IMR-90 (cell line): ENCODE measurements at regions not wholly inside any gene's neighbourhood (a gene's known extent, or its start where the extent isn't known, plus 50 kb on each side); places are given as distances from the start of the nearest gene placed in this dataset.
A peak's percentile ranks its signal among the peaks of the same experiment; 100 is the strongest.

ENCODE experiments used
- ATAC-seq: fragments of 200-7000 bp; cut with Tn5 transposase; 2 replicates; pipeline ENCODE4 v1.9.1; 2020; ENCODE audit warnings: low read depth, mild to moderate bottlenecking, moderate library complexity
- BruUV-seq: library from RNA; stranded (reverse); fragments of 400-500 nt; replicated peaks from 2 replicates; lab custom pipeline; 2021; lab: Mats Ljungman, UMichigan
- CTCF ChIA-PET: fragments of 300-600 bp; formaldehyde crosslinking; extraction: SDS; loops from one replicate; lab custom pipeline; 2021; ENCODE audit warnings: antibody characterized with exemption; lab: Yijun Ruan, JAX
- POLR2A ChIA-PET: fragments of 300-600 bp; sonication (Branson Sonifier 250); formaldehyde crosslinking; loops from one replicate; lab custom pipeline; 2022; ENCODE audit warnings: antibody characterized with exemption; ENCODE audit not compliant: unreplicated experiment; lab: Charles Lee
- DNase-seq: peaks from one replicate; pipeline ENCODE4 v3.0.0; 2013
- H2AFZ ChIP-seq: replicated peaks from 2 replicates; pipeline ENCODE3; 2013; ENCODE audit warnings: low read length, mild to moderate bottlenecking; ENCODE audit not compliant: poor library complexity
- H2AK5ac ChIP-seq: 2 replicates; pipeline ENCODE4 v1.6.1; 2013; ENCODE audit warnings: low read depth, low read length, inconsistent platforms
- H2AK9ac ChIP-seq: replicated peaks from 2 replicates; pipeline ENCODE3; 2013; ENCODE audit warnings: mild to moderate bottlenecking, low read depth, low read length, moderate library complexity; ENCODE audit not compliant: poor library complexity
- H2BK120ac ChIP-seq: 2 replicates; pipeline ENCODE4 v1.6.1; 2013; ENCODE audit warnings: low read depth, low read length, inconsistent platforms
- H2BK15ac ChIP-seq: 3 replicates; pipeline ENCODE4 v1.6.1; 2013; ENCODE audit warnings: low read depth, low read length, inconsistent platforms
- H2BK20ac ChIP-seq: 2 replicates; pipeline ENCODE4 v1.6.1; 2013; ENCODE audit warnings: low read depth, mild to moderate bottlenecking, inconsistent platforms, low read length, moderate library complexity
- H2BK5ac ChIP-seq: 2 replicates; pipeline ENCODE4 v1.6.1; 2013; ENCODE audit warnings: mild to moderate bottlenecking, low read depth, low read length, inconsistent platforms; ENCODE audit not compliant: poor library complexity, severe bottlenecking
- H3K14ac ChIP-seq: replicated peaks from 2 replicates; pipeline ENCODE4 v1.6.1; 2013; ENCODE audit warnings: low read depth, low read length, inconsistent platforms
- H3K18ac ChIP-seq: 2 replicates; pipeline ENCODE4 v1.6.1; 2013; ENCODE audit warnings: low read depth, low read length, control low read depth
- H3K23ac ChIP-seq: 2 replicates; pipeline ENCODE4 v1.6.1; 2013; ENCODE audit warnings: low read depth, low read length, inconsistent platforms
- H3K27ac ChIP-seq: 2 replicates; pipeline ENCODE4 v1.5.1; 2013; ENCODE audit warnings: mild to moderate bottlenecking, control low read depth, low read length; ENCODE audit not compliant: insufficient read depth
- H3K27me3 ChIP-seq: 2 replicates; pipeline ENCODE4 v1.6.1; 2013; ENCODE audit warnings: low read length; ENCODE audit not compliant: control insufficient read depth, insufficient read depth
- H3K36me3 ChIP-seq: 2 replicates; pipeline ENCODE4 v1.6.1; 2013; ENCODE audit warnings: low read length, mixed read lengths; ENCODE audit not compliant: control insufficient read depth, insufficient read depth
- H3K4ac ChIP-seq: 2 replicates; pipeline ENCODE4 v1.6.1; 2013; ENCODE audit warnings: low read depth, low read length, inconsistent platforms
- H3K4me1 ChIP-seq: 2 replicates; pipeline ENCODE4 v1.6.1; 2013; ENCODE audit warnings: low read length, mixed read lengths; ENCODE audit not compliant: control insufficient read depth, insufficient read depth
- H3K4me2 ChIP-seq: 2 replicates; pipeline ENCODE4 v1.6.1; 2013; ENCODE audit warnings: low read depth, mild to moderate bottlenecking, control low read depth, low read length, moderate library complexity
- H3K4me3 ChIP-seq: 2 replicates; pipeline ENCODE4 v1.5.1; 2013; ENCODE audit warnings: low read depth, mild to moderate bottlenecking, control low read depth, low read length, moderate library complexity; ENCODE audit not compliant: insufficient read depth
- H3K56ac ChIP-seq: 2 replicates; pipeline ENCODE4 v1.6.1; 2013; ENCODE audit warnings: low read length, inconsistent platforms; ENCODE audit not compliant: insufficient read depth; ENCODE audit errors: extremely low read depth
- H3K79me1 ChIP-seq, 2 experiments: 2 replicates each; pipeline ENCODE4 v1.6.1; 2013; ENCODE audit warnings: low read length in 2 of 2, inconsistent platforms in 1 of 2, low read depth in 1 of 2
- H3K9ac ChIP-seq: 2 replicates; pipeline ENCODE4 v1.6.1; 2013; ENCODE audit warnings: low read depth, low read length, control low read depth
- H3K9me1 ChIP-seq: 2 replicates; pipeline ENCODE4 v1.6.1; 2013; ENCODE audit warnings: low read length, inconsistent platforms; ENCODE audit not compliant: insufficient read depth
- H3K9me3 ChIP-seq: 2 replicates; pipeline ENCODE4 v1.6.1; 2013; ENCODE audit warnings: low read length; ENCODE audit not compliant: control insufficient read depth, insufficient read depth
- H4K20me1 ChIP-seq: 2 replicates; pipeline ENCODE4 v1.6.1; 2013; ENCODE audit warnings: low read length, inconsistent platforms; ENCODE audit not compliant: insufficient read depth
- H4K5ac ChIP-seq: 2 replicates; pipeline ENCODE4 v1.6.1; 2013; ENCODE audit warnings: mild to moderate bottlenecking, low read depth, low read length, control low read depth
- H4K8ac ChIP-seq, 2 experiments: 2 replicates each; pipeline ENCODE4 v1.6.1; 2013; ENCODE audit warnings: low read depth in 2 of 2, low read length in 2 of 2, control low read depth in 1 of 2, inconsistent platforms in 1 of 2
- H4K91ac ChIP-seq: 2 replicates; pipeline ENCODE4 v1.6.1; 2013; ENCODE audit warnings: low read depth, low read length, inconsistent platforms; ENCODE audit not compliant: insufficient read depth
- BHLHE40 ChIP-seq: fragments of 150-350 bp; IDR thresholded peaks from 2 replicates; pipeline ENCODE4 v1.6.1; 2016; ENCODE audit warnings: mild to moderate bottlenecking, low read depth, low read length
- CTCF ChIP-seq: conservative IDR thresholded peaks from 2 replicates; pipeline ENCODE4 v1.5.1; 2012; ENCODE audit warnings: mild to moderate bottlenecking, low read depth, low read length, improper control_type of control experiment
- FOS ChIP-seq: fragments of 150-350 bp; IDR thresholded peaks from 2 replicates; pipeline ENCODE4 v1.6.1; 2016; ENCODE audit warnings: low read depth, low read length
- MXI1 ChIP-seq: IDR thresholded peaks from 2 replicates; pipeline ENCODE4 v1.6.1; 2012; ENCODE audit warnings: low read depth, mild to moderate bottlenecking, low read length, moderate library complexity, borderline replicate concordance
- RAD21 ChIP-seq: IDR thresholded peaks from 2 replicates; pipeline ENCODE4 v1.6.1; 2012; ENCODE audit warnings: low read length, improper control_type of control experiment
- SMC3 ChIP-seq: fragments of 150-350 bp; IDR thresholded peaks from 2 replicates; pipeline ENCODE4 v1.6.1; 2016; ENCODE audit warnings: low read depth, mild to moderate bottlenecking, antibody characterized with exemption, low read length, moderate library complexity
- WGBS, 2 experiments: methylation state at CpG; one replicate each; pipeline versions ENCODE4 v1.1.5 to v1.1.7; 2013; ENCODE audit warnings: missing lambda C conversion rate in 2 of 2; ENCODE audit not compliant: insufficient read length in 1 of 2; ENCODE audit errors: extremely low coverage in 2 of 2; 5-methylcytosine and 5-hydroxymethylcytosine counted together
- dilution Hi-C: fragments of 300-500 bp; cut with HindIII; formaldehyde crosslinking; loops from one replicate; pipeline ENCODE4 v1.14.3; 2018; ENCODE audit warnings: low sequenced_read_pairs; ENCODE audit not compliant: unreplicated experiment
- in situ Hi-C: fragments of 300-500 bp; cut with MboI; formaldehyde crosslinking; loops from 3 replicates; pipeline ENCODE4 v1.14.3; 2019; ENCODE audit warnings: low sequenced_read_pairs, inconsistent platforms, mixed read lengths
- intact Hi-C: fragments of 100-400 bp; cut with micrococcal nuclease; formaldehyde crosslinking; loops from 2 replicates; pipeline ENCODE4 v1.10.0; 2022

- Histone ChIP-seq H3K4ac (no peak overlapping the region), H3K4me2 (no peak overlapping the region), H3K4me3 (no peak overlapping the region), H2AFZ (no peak overlapping the region), H3K27ac (no peak overlapping the region), H4K20me1 (no peaks in the 10 kb centered on the region), H2BK20ac (no peak overlapping the region), H3K36me3 (no peaks in the 10 kb centered on the region), H3K4me1 (no peaks in the 10 kb centered on the region), H2BK5ac (no peak overlapping the region), H2AK9ac (no peak overlapping the region), H3K56ac (no peak overlapping the region), H2BK120ac (no peak overlapping the region), H4K8ac (no peak overlapping the region), H3K9me1 (no peaks in the 10 kb centered on the region), H3K14ac (no peak overlapping the region), H3K23ac (no peak overlapping the region), H4K5ac (no peak overlapping the region), H3K9me3 (0 out of 2 replicates have a peak, but pooled peaks cover 1% of the 10 kb centered on the region), H4K91ac (no peak overlapping the region), H3K79me1 (no peaks in the 10 kb centered on the region), H2AK5ac (no peak overlapping the region), H3K18ac (no peak overlapping the region), H3K9ac (no peak overlapping the region), H3K27me3 (no peaks in the 10 kb centered on the region), H2BK15ac (no peak overlapping the region)
- dilution Hi-C loops (no loop called here), in situ Hi-C loops (no loop called here), intact Hi-C loops (no loop called here)
- TF ChIP-seq SMC3 (peak; percentile 35), CTCF (peak; percentile 50), RAD21 (peak; percentile 52), FOS (no peak), MXI1 (no peak), BHLHE40 (no peak)
- ATAC-seq (no peak), DNase-seq (peak; percentile 1)
- CTCF ChIA-PET: interaction anchor here (1.0 kb wide), 1 partner anchor 13 kb away, joined by 3 read pairs; no protein-coding TSS in a partner anchor
- no TSS peak for BruUV-seq
- POLR2A ChIA-PET: no interaction called here
- WGBS, 2 experiments: no CpG with 5 or more reads among the region's 2 CpGs
Observed at GRCh38 chr6:102619585-102619984, 1226.1 kb downstream of the GRIK2 start.
